ENCODE measurements at regions not wholly inside any gene's neighbourhood (a gene's known extent, or its start where the extent isn't known, plus 50 kb on each side); places are given as distances from the start of the nearest gene placed in this dataset.

DNA sequence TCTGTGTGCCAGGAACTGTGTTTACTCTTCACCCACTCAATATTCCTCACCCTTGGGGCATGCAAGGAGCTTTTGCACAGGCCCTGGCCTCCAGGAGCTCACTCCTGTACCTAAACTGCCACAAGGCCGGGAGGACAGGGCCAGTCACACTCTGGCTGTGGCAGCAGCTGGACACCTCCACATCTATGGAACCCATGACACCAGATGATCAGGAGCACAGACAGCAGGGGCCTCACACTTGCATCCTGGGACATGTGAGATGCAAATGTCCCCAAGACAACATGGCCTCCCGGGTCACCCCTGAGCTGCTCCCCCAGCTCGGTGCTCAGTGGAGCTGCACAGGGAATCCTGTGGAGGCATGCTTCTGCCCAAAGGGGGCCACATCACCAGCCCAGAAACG lies 61.8 kb upstream of the SLC66A3 start:
- H3K4me3 ChIP-seq: no peak overlapping the region
- ATAC-seq (no peak), DNase-seq (peak; percentile 47)
- H3K27me3 ChIP-seq: no peaks in the 10 kb centered on the region
- H3K4me1 ChIP-seq: no peaks in the 10 kb centered on the region
- TF ChIP-seq, protein P1, sequence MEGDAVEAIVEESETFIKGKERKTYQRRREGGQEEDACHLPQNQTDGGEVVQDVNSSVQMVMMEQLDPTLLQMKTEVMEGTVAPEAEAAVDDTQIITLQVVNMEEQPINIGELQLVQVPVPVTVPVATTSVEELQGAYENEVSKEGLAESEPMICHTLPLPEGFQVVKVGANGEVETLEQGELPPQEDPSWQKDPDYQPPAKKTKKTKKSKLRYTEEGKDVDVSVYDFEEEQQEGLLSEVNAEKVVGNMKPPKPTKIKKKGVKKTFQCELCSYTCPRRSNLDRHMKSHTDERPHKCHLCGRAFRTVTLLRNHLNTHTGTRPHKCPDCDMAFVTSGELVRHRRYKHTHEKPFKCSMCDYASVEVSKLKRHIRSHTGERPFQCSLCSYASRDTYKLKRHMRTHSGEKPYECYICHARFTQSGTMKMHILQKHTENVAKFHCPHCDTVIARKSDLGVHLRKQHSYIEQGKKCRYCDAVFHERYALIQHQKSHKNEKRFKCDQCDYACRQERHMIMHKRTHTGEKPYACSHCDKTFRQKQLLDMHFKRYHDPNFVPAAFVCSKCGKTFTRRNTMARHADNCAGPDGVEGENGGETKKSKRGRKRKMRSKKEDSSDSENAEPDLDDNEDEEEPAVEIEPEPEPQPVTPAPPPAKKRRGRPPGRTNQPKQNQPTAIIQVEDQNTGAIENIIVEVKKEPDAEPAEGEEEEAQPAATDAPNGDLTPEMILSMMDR (IDR thresholded peaks at IDR 0.05): no peak
- H3K9me3 ChIP-seq: no peaks in the 10 kb centered on the region
- intact Hi-C loops (cut with DNase I): no loop called here
- no peaks in the 10 kb centered on the region for H3K36me3 ChIP-seq
- no peak overlapping the region for H3K27ac ChIP-seq

DNA sequence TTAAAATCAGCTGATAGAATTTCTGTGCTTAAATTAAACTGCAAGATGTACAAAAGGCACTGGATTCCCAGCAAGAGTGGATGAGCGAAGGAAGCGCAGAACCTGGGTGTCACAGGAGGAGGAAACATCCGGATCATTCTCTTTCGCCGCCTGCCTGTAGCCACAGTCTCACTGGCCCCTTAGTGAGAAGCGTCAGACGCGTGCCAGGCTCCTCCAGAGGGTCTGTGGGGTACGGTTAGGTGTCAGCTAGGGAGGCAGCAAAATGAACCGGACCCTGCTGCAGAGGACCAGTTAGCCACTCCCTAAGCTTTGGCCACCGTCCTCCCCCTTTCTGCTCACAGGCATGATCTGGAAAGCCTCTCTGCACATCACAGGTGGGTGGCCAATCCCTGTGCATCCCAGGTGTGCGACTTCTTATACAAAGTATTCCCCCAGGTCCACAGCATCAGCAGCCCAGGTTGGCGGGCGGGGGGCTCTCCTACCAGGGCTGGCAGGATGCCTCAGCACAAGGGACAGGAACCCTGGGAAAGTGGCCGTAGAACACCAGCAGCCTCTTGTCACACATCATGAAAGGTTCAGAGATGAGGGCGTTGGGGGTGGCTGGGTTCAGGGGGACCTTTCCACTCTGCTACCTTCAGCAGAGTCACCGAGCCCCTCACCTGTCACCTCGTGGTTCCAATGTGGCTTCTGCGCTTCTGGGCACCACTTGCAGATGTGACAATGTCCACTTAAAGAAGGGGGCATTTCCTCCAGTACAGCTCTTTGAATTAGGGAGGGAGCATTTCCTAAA lies 61.1 kb upstream of the SLC66A3 start:
- H3K4me1 ChIP-seq: no peaks in the 10 kb centered on the region
- no peaks in the 10 kb centered on the region for H3K9me3 ChIP-seq
- intact Hi-C loops (cut with DNase I): no loop called here
- H3K27me3 ChIP-seq: no peaks in the 10 kb centered on the region
- TF ChIP-seq, protein P1 (IDR thresholded peaks at IDR 0.05): no peak
- DNase-seq (peak; percentile 51), ATAC-seq (peak; percentile 27)
- no peaks in the 10 kb centered on the region for H3K36me3 ChIP-seq
- no peak overlapping the region for H3K4me3 ChIP-seq
- H3K27ac ChIP-seq: no peak overlapping the region

DNA sequence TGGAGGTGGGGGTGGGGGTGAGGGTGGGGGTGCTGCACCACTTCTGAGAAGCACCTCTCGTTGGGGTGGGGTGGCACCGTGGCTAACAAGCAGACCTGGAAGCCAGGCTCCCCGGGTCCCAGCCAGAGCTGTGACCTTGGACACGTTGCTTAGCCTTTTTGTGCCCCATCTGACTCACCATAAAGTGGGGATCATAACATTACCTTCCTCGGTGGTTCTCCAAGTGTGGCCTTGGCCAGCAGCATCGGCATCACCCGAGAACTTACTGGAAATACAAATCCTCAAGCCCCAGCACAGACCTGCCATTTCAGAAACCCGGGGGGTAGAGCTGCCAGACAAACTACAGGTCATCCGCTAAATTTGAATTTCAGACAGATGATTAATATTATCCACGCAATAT lies 58.7 kb upstream of the SLC66A3 start:
- H3K27ac ChIP-seq: no peak overlapping the region
- intact Hi-C loops (cut with DNase I): no loop called here
- H3K36me3 ChIP-seq: no peaks in the 10 kb centered on the region
- H3K27me3 ChIP-seq: no peaks in the 10 kb centered on the region
- DNase-seq (peak; percentile 34), ATAC-seq (no peak)
- H3K4me3 ChIP-seq: no peak overlapping the region
- TF ChIP-seq, protein P1 (IDR thresholded peaks at IDR 0.05): no peak
- H3K9me3 ChIP-seq: no peaks in the 10 kb centered on the region
- no peaks in the 10 kb centered on the region for H3K4me1 ChIP-seq

DNA sequence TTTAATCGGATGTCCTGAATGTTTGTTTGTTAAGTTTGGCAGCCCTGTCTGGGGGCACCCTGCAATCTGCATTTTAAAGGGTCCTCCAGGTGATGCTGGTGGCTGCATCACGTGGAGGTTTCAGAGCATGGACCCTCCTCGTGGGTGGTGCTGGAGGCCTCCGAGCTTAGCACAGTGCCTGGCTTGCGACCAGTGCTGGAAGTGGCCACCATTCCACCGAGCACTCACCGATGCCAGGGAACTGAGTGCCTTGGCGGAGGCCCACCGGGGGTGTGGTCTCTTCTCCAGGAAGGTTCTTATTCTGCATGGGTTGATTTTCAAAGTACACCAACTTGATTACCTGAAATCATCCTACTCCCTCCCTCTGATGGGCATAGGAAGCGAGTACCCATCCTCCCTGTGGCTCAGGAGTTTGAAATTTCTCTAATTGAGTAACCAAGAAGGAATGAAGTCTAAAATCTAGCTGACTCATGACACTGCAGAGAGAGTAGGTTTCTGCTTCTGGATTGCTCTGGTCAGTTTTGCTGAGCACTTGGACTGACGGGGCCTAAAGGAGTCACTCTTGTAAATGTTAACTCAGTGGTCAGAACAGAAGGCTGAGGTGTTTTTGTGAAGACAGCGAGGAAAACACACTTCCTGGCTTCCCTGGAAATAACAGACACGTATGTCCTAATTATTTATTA lies 58.1 kb upstream of the SLC66A3 start:
- no peaks in the 10 kb centered on the region for H3K36me3 ChIP-seq
- ATAC-seq (no peak), DNase-seq (peak; percentile 33)
- no peak overlapping the region for H3K4me3 ChIP-seq
- H3K27me3 ChIP-seq: no peaks in the 10 kb centered on the region
- H3K9me3 ChIP-seq: no peaks in the 10 kb centered on the region
- intact Hi-C loops (cut with DNase I): no loop called here
- H3K4me1 ChIP-seq: no peaks in the 10 kb centered on the region
- TF ChIP-seq, protein P1 (IDR thresholded peaks at IDR 0.05): no peak
- H3K27ac ChIP-seq: no peak overlapping the region

DNA sequence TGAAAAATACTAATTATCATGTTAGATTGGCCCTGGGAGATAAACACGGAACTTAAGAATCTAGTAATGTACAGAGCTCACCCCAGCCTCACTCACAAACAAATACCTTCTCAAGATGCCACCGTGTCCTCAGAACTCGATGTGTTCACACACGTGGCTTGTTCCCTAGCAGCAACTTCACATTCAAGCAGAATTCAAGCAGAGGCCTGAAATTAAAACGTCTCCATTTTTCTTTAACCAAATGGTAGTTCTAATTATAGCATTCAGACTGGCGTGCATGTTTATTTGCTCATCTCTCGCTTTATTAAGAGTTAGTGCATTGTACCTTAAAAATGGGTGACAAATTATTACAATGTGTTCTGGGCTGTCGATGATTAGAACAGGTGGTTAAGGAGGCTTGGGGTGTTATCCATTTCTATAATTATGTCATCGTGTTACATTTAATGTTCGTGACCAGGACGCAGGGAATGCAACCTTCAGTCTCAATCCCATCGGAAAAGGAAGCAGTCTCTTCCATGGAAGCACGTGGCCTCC lies 57.3 kb upstream of the SLC66A3 start:
- no peak overlapping the region for H3K4me3 ChIP-seq
- H3K27ac ChIP-seq: no peak overlapping the region
- H3K36me3 ChIP-seq: no peaks in the 10 kb centered on the region
- H3K9me3 ChIP-seq: no peaks in the 10 kb centered on the region
- ATAC-seq: no peak
- no peak for DNase-seq
- no peaks in the 10 kb centered on the region for H3K27me3 ChIP-seq
- TF ChIP-seq, protein P1 (IDR thresholded peaks at IDR 0.05): no peak
- no peaks in the 10 kb centered on the region for H3K4me1 ChIP-seq
- intact Hi-C loops (cut with DNase I): no loop called here

Measured in upper lobe of right lung (tissue), 1 donor.